Erythroblast (primary cell): ENCODE measurements at regions not wholly inside any gene's neighbourhood (a gene's known extent, or its start where the extent isn't known, plus 50 kb on each side); places are given as distances from the start of the nearest gene placed in this dataset.

Source experiments
- DNase-seq, 2 experiments: peaks; one replicate each; lab custom pipeline; 2025; lab: John Stamatoyannopoulos, UW
- GATA1 ChIP-seq: IDR thresholded peaks from 2 replicates; pipeline ENCODE4 v1.6.1; 2011; ENCODE audit warnings: low read depth, mild to moderate bottlenecking, control low read depth, low read length, moderate library complexity
- POLR2A ChIP-seq: IDR thresholded peaks from 2 replicates; pipeline ENCODE4 v1.6.1; 2011; ENCODE audit warnings: mild to moderate bottlenecking, low read length

- DNase-seq, result no peak
- TF ChIP-seq GATA1 (no peak), POLR2A (no peak)
These were observed 111.4 kb downstream of the COPS8 start for GRCh38 chr2:237196866-237197618.

- no peak for DNase-seq
- TF ChIP-seq GATA1, result no peak
- no peak for TF ChIP-seq POLR2A
These were observed 112.6 kb downstream of the COPS8 start for GRCh38 chr2:237198164-237198855.

- TF ChIP-seq POLR2A, result no peak
- TF ChIP-seq GATA1, result no peak
- no peak for DNase-seq
These were observed 113.4 kb downstream of the COPS8 start for GRCh38 chr2:237199082-237199481.

- TF ChIP-seq GATA1 (no peak), POLR2A (no peak)
- no peak for DNase-seq
These were observed 113.9 kb downstream of the COPS8 start for GRCh38 chr2:237199577-237199976.

GRCh38 chr2:237200462-237200861 lies 114.8 kb downstream of the COPS8 start:
- no peak for DNase-seq
- no peak for TF ChIP-seq POLR2A
- no peak for TF ChIP-seq GATA1

- no peak for DNase-seq
- TF ChIP-seq POLR2A (no peak), GATA1 (no peak)
These were observed 116.0 kb downstream of the COPS8 start for GRCh38 chr2:237201461-237202287.

- TF ChIP-seq POLR2A, result no peak
- no peak for DNase-seq
These were observed 116.8 kb downstream of the COPS8 start for GRCh38 chr2:237202288-237203030.

GRCh38 chr2:237205043-237205541 lies 119.4 kb downstream of the COPS8 start:
- no peak for TF ChIP-seq GATA1
- no peak for DNase-seq

- DNase-seq, result no peak
- TF ChIP-seq POLR2A, result no peak
- TF ChIP-seq GATA1, result no peak
These were observed 119.9 kb downstream of the COPS8 start for GRCh38 chr2:237205561-237205971.

- no peak for TF ChIP-seq POLR2A
- no peak for DNase-seq
These were observed 122.0 kb downstream of the COPS8 start for GRCh38 chr2:237207646-237208045.

GRCh38 chr2:237208373-237209260 lies 122.9 kb downstream of the COPS8 start:
- TF ChIP-seq GATA1 (no peak), POLR2A (no peak)
- no peak for DNase-seq

- no peak for DNase-seq
These were observed 124.2 kb downstream of the COPS8 start for GRCh38 chr2:237209885-237210284.

More at GRCh38 chr2:237209885-237210284, 124.2 kb downstream of the COPS8 start:
- TF ChIP-seq POLR2A, result no peak
- TF ChIP-seq GATA1, result no peak
